ENCODE measurements at regions not wholly inside any gene's neighbourhood (a gene's known extent, or its start where the extent isn't known, plus 50 kb on each side); places are given as distances from the start of the nearest gene placed in this dataset.

DNA sequence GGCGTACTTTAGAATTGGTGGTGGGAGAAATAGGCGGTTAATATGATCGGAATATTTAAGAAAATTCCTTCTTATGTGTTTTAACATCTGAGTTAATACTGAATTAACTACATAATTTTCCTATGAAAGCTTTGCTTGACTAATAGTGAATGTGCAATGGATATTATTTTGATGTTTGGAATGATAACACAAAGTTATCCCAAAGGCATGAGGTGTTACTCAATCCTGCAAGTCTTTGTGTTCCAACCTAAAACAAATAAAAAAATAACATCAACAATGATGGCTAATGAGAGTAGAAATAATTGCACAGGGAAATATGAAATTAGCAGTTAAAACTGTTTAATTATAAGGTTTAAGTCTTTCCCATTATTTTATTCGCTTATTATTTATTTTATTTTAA lies 183.6 kb upstream of the ARSJ start:
- H3K27ac ChIP-seq (ENCODE audit: low read depth in 1 of 2, low read length in 2 of 2) = no peak overlapping the region
- H3K27me3 ChIP-seq (ENCODE audit: control insufficient read depth in 2 of 2, insufficient read depth in 2 of 2, low read length in 2 of 2) = no peaks in the 10 kb centered on the region
- Mint-ChIP-seq H3K27ac (no peak overlapping the region), H3K4me3 (no peak overlapping the region), H3K9me3 (no peaks in the 10 kb centered on the region), H3K36me3 (no peaks in the 10 kb centered on the region), H3K4me1 (no peaks in the 10 kb centered on the region), H3K27me3 (ENCODE audit: low read depth in 3 of 3) (no peaks in the 10 kb centered on the region)
- no peak overlapping the region for H3K9ac ChIP-seq (ENCODE audit: insufficient read depth, low read length, poor library complexity, severe bottlenecking)
- no peaks in the 10 kb centered on the region for H3K4me1 ChIP-seq (ENCODE audit: control insufficient read depth in 1 of 2, insufficient read depth in 2 of 2, low read length in 2 of 2)
- H3K36me3 ChIP-seq (replicated peaks in 1 of 2; ENCODE audit: control insufficient read depth in 1 of 2, insufficient read depth in 2 of 2, low read length in 2 of 2) = no peaks in the 10 kb centered on the region
- WGBS (ENCODE audit: insufficient coverage) = no CpG with 5 or more reads among the region's 4 CpGs
- intact Hi-C loops (cut with micrococcal nuclease) = no loop called here
- TF ChIP-seq, protein P1, sequence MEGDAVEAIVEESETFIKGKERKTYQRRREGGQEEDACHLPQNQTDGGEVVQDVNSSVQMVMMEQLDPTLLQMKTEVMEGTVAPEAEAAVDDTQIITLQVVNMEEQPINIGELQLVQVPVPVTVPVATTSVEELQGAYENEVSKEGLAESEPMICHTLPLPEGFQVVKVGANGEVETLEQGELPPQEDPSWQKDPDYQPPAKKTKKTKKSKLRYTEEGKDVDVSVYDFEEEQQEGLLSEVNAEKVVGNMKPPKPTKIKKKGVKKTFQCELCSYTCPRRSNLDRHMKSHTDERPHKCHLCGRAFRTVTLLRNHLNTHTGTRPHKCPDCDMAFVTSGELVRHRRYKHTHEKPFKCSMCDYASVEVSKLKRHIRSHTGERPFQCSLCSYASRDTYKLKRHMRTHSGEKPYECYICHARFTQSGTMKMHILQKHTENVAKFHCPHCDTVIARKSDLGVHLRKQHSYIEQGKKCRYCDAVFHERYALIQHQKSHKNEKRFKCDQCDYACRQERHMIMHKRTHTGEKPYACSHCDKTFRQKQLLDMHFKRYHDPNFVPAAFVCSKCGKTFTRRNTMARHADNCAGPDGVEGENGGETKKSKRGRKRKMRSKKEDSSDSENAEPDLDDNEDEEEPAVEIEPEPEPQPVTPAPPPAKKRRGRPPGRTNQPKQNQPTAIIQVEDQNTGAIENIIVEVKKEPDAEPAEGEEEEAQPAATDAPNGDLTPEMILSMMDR (IDR thresholded peaks at IDR 0.05) = no peak
- no peak overlapping the region for H3K4me2 ChIP-seq (replicated peaks; ENCODE audit: extremely low read depth, low read length, poor library complexity, severe bottlenecking)
- H2AFZ ChIP-seq (ENCODE audit: insufficient read depth, low read depth, low read length, poor library complexity, severe bottlenecking) = no peak overlapping the region
- no peaks in the 10 kb centered on the region for H4K20me1 ChIP-seq (ENCODE audit: insufficient read depth, low read length)
- no peak for DNase-seq
- no peaks in the 10 kb centered on the region for H3K79me2 ChIP-seq (ENCODE audit: insufficient read depth, low read length)
- H3K4me3 ChIP-seq (replicated peaks in 1 of 3; ENCODE audit: low read depth in 2 of 3, low read length in 3 of 3) = no peak overlapping the region
- H3K9me3 ChIP-seq (replicated peaks in 1 of 2; ENCODE audit: control insufficient read depth in 1 of 2, insufficient read depth in 1 of 2, low read length in 2 of 2) = no peaks in the 10 kb centered on the region

DNA sequence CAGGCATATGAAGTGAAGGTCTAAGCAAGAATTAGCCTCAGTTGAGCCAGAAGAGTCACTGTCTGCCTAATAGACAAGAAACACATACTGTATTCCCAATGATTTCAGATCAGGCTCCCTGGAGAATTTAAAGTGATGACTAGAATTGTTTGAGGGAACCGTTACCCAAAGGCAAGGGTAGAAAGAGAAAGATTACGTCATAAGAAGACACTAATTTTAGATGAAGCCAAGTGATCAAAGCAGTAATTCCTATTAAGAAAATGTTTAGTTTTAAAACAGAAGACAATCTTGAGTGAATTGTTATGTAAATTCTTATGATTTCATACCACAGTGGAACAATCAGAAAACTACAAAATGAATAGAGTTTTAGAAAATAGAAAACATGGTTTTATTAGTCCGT lies 194.5 kb upstream of the ARSJ start:
- no peak overlapping the region for H3K4me3 ChIP-seq (replicated peaks in 1 of 3; ENCODE audit: low read depth in 2 of 3, low read length in 3 of 3)
- H3K27me3 ChIP-seq (ENCODE audit: control insufficient read depth in 2 of 2, insufficient read depth in 2 of 2, low read length in 2 of 2) = no peaks in the 10 kb centered on the region
- TF ChIP-seq, protein P1 (IDR thresholded peaks at IDR 0.05) = no peak
- H3K36me3 ChIP-seq (replicated peaks in 1 of 2; ENCODE audit: control insufficient read depth in 1 of 2, insufficient read depth in 2 of 2, low read length in 2 of 2) = no peaks in the 10 kb centered on the region
- Mint-ChIP-seq H3K9me3 (peaks cover 0 to 10% (median 6%) of the 10 kb centered on the region in 7 donors), H3K27me3 (ENCODE audit: low read depth in 3 of 3) (peaks cover 0 to 2% (median 0%) of the 10 kb centered on the region in 3 donors), H3K27ac (no peak overlapping the region), H3K4me1 (no peaks in the 10 kb centered on the region), H3K4me3 (no peak overlapping the region), H3K36me3 (no peaks in the 10 kb centered on the region)
- H3K79me2 ChIP-seq (ENCODE audit: insufficient read depth, low read length) = no peaks in the 10 kb centered on the region
- no peak overlapping the region for H2AFZ ChIP-seq (ENCODE audit: insufficient read depth, low read depth, low read length, poor library complexity, severe bottlenecking)
- no peaks in the 10 kb centered on the region for H3K4me1 ChIP-seq (ENCODE audit: control insufficient read depth in 1 of 2, insufficient read depth in 2 of 2, low read length in 2 of 2)
- no peaks in the 10 kb centered on the region for H4K20me1 ChIP-seq (ENCODE audit: insufficient read depth, low read length)
- DNase-seq = no peak
- H3K9me3 ChIP-seq (replicated peaks in 1 of 2; ENCODE audit: control insufficient read depth in 1 of 2, insufficient read depth in 1 of 2, low read length in 2 of 2) = peaks cover 0 to 6% of the 10 kb centered on the region in 2 donors
- no peak overlapping the region for H3K4me2 ChIP-seq (replicated peaks; ENCODE audit: extremely low read depth, low read length, poor library complexity, severe bottlenecking)
- H3K9ac ChIP-seq (ENCODE audit: insufficient read depth, low read length, poor library complexity, severe bottlenecking) = no peak overlapping the region
- H3K27ac ChIP-seq (ENCODE audit: low read depth in 1 of 2, low read length in 2 of 2) = no peak overlapping the region
- WGBS (ENCODE audit: insufficient coverage) = 100% methylated on average over 1 of the region's 3 CpGs
- intact Hi-C loops (cut with micrococcal nuclease) = no loop called here

Measured in CD14-positive monocyte (primary cell).